AG08396 (cell line): ENCODE measurements at regions not wholly inside any gene's neighbourhood (a gene's known extent, or its start where the extent isn't known, plus 50 kb on each side); places are given as distances from the start of the nearest gene placed in this dataset.

ENCODE experiments used
- DNase-seq: peaks from one replicate; pipeline ENCODE4 v3.0.0; 2012; ENCODE audit warnings: low spot score, mixed read lengths

- peak; percentile 61 for DNase-seq
Measured at GRCh38 chr20:63056236-63057170, 49.7 kb upstream of the BHLHE23 start.
